ENCODE measurements at regions not wholly inside any gene's neighbourhood (a gene's known extent, or its start where the extent isn't known, plus 50 kb on each side); places are given as distances from the start of the nearest gene placed in this dataset.

DNA sequence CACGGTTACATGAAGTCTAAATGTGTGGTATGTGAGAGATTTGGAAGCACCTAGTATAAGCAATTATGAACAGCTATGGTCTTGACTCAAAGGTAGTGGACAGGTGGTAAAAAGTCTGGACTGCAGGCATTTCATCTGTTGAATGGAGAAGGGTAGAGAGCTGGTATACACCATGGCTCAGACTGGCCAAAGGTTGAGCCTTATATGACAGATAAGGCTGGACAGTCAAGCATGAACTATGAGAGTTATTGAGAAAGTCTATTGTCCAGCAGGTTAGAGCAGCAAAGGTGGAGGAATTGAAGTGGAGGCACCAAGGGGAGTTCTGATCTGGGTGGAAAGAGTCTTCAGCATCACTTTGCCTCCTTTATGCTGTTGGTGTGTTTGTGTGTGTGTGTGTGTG is 346.7 kb upstream of the SLC14A2 start:
- Histone ChIP-seq H3K4me3 (ENCODE audit: low read length) (no peak overlapping the region), H3K36me3 (ENCODE audit: insufficient read depth, low read length) (no peaks in the 10 kb centered on the region), H3K4me1 (ENCODE audit: insufficient read depth, low read length) (no peaks in the 10 kb centered on the region), H3K27ac (ENCODE audit: low read depth in 1 of 2, low read length in 2 of 2) (no peak overlapping the region), H3K9me3 (ENCODE audit: control insufficient read depth in 1 of 2, insufficient read depth in 1 of 2, low read length in 2 of 2) (no peaks in the 10 kb centered on the region), H3K27me3 (ENCODE audit: control insufficient read depth in 1 of 2, insufficient read depth in 2 of 2, low read length in 2 of 2) (no peaks in the 10 kb centered on the region)
- ATAC-seq (ENCODE audit: poor library complexity) (no peak), DNase-seq (no peak)
- ChIA-PET POLR2A (no interaction called here), CTCF (no interaction called here)
- no peaks in the 10 kb centered on the region for H3K36me3 Mint-ChIP-seq (ENCODE audit: low read depth)
- TF ChIP-seq, protein P1, sequence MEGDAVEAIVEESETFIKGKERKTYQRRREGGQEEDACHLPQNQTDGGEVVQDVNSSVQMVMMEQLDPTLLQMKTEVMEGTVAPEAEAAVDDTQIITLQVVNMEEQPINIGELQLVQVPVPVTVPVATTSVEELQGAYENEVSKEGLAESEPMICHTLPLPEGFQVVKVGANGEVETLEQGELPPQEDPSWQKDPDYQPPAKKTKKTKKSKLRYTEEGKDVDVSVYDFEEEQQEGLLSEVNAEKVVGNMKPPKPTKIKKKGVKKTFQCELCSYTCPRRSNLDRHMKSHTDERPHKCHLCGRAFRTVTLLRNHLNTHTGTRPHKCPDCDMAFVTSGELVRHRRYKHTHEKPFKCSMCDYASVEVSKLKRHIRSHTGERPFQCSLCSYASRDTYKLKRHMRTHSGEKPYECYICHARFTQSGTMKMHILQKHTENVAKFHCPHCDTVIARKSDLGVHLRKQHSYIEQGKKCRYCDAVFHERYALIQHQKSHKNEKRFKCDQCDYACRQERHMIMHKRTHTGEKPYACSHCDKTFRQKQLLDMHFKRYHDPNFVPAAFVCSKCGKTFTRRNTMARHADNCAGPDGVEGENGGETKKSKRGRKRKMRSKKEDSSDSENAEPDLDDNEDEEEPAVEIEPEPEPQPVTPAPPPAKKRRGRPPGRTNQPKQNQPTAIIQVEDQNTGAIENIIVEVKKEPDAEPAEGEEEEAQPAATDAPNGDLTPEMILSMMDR (IDR thresholded peaks at IDR 0.05) = no peak
- H3K4me1 Mint-ChIP-seq (ENCODE audit: low read depth) = no peaks in the 10 kb centered on the region
- intact Hi-C loops (cut with DNase I, micrococcal nuclease) = no loop called here
- no peak overlapping the region for H3K27ac Mint-ChIP-seq
- H3K4me3 Mint-ChIP-seq = no peak overlapping the region
- peaks cover 8% of the 10 kb centered on the region for H3K27me3 Mint-ChIP-seq
- H3K9me3 Mint-ChIP-seq = no peaks in the 10 kb centered on the region

DNA sequence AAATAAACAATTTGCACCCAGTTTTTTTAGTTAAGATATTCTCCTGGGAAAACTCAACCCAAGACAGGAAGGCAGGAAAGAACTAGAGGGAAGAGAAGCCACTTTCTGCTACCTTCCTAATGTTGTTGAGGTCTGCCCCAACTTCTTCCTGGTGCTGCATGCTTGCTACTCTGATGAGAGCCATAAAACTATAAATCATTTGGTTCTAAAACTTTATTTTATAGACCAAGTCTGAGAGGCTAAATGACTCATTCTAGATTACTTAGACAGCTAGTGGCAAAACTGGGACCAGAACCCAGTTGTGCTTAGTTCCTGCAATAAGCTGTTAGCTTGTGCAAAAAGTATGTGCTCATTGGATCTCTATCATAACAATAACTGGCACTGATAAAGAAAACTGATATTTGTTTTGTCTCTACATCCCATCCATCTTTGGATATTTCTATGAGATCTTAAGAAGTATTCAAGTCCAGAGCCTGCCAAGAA is 344.9 kb upstream of the SLC14A2 start:
- ChIA-PET CTCF (no interaction called here), POLR2A (no interaction called here)
- H3K27ac Mint-ChIP-seq = no peak overlapping the region

DNA sequence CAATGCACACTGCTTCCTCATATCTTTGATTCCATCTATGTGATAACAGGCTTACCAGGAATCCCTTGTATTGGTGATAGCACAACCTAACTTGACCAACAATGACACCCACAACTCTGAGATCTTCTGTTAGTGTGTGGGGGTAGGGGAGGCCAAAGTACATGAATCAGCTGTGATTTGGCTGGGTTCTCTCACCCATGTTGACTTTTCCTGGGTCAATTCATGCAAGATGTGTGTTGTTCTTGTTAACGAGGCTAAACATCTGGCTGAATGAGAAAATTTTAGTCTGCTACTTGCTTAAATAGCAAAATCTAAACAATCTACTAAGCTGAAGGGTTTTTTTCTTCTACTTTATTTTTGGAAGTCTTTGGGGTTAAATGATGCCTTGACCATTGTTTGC is 341.2 kb upstream of the SLC14A2 start:
- Mint-ChIP-seq H3K36me3 (ENCODE audit: low read depth) (no peaks in the 10 kb centered on the region), H3K27me3 (peaks cover 8% of the 10 kb centered on the region), H3K4me3 (no peak overlapping the region), H3K27ac (no peak overlapping the region), H3K9me3 (no peaks in the 10 kb centered on the region), H3K4me1 (ENCODE audit: low read depth) (no peaks in the 10 kb centered on the region)
- intact Hi-C loops (cut with DNase I, micrococcal nuclease) = loop anchor here in 1 of 2 experiments (10.0 kb wide), 1 partner anchor 701 kb away; no protein-coding TSS in a partner anchor
- DNase-seq = no peak
- Histone ChIP-seq H3K27me3 (ENCODE audit: control insufficient read depth in 1 of 2, insufficient read depth in 2 of 2, low read length in 2 of 2) (peaks cover 0 to 2% of the 10 kb centered on the region in 2 experiments), H3K27ac (ENCODE audit: low read depth in 1 of 2, low read length in 2 of 2) (no peak overlapping the region), H3K4me3 (ENCODE audit: low read length) (no peak overlapping the region), H3K9me3 (ENCODE audit: control insufficient read depth in 1 of 2, insufficient read depth in 1 of 2, low read length in 2 of 2) (no peaks in the 10 kb centered on the region), H3K36me3 (ENCODE audit: insufficient read depth, low read length) (no peaks in the 10 kb centered on the region), H3K4me1 (ENCODE audit: insufficient read depth, low read length) (no peaks in the 10 kb centered on the region)
- ChIA-PET POLR2A (no interaction called here), CTCF (interaction anchor here (1.1 kb wide), 1 partner anchor 9 kb away, joined by 3 read pairs; no protein-coding TSS in a partner anchor)
- no peak for ATAC-seq (ENCODE audit: poor library complexity)
- TF ChIP-seq, protein P1 (IDR thresholded peaks at IDR 0.05) = no peak

More for the DNA sequence above, 344.9 kb upstream of the SLC14A2 start:
- ATAC-seq (ENCODE audit: poor library complexity) (no peak), DNase-seq (no peak)
- H3K27ac ChIP-seq (ENCODE audit: low read depth in 1 of 2, low read length in 2 of 2) = no peak overlapping the region
- H3K36me3 ChIP-seq (ENCODE audit: insufficient read depth, low read length) = no peaks in the 10 kb centered on the region
- peaks cover 8% of the 10 kb centered on the region for H3K27me3 Mint-ChIP-seq
- no peaks in the 10 kb centered on the region for H3K9me3 Mint-ChIP-seq
- H3K4me1 Mint-ChIP-seq (ENCODE audit: low read depth) = no peaks in the 10 kb centered on the region
- no peaks in the 10 kb centered on the region for H3K4me1 ChIP-seq (ENCODE audit: insufficient read depth, low read length)
- intact Hi-C loops (cut with DNase I, micrococcal nuclease) = loop anchor here in 1 of 2 experiments (10.0 kb wide), 1 partner anchor 704 kb away; no protein-coding TSS in a partner anchor
- TF ChIP-seq, protein P1 (IDR thresholded peaks at IDR 0.05) = no peak
- H3K36me3 Mint-ChIP-seq (ENCODE audit: low read depth) = no peaks in the 10 kb centered on the region
- H3K4me3 Mint-ChIP-seq = no peak overlapping the region
- no peaks in the 10 kb centered on the region for H3K9me3 ChIP-seq (ENCODE audit: control insufficient read depth in 1 of 2, insufficient read depth in 1 of 2, low read length in 2 of 2)
- H3K27me3 ChIP-seq (ENCODE audit: control insufficient read depth in 1 of 2, insufficient read depth in 2 of 2, low read length in 2 of 2) = peaks cover 0 to 2% of the 10 kb centered on the region in 2 experiments
- no peak overlapping the region for H3K4me3 ChIP-seq (ENCODE audit: low read length)
